GM23248 (cell line): ENCODE measurements at regions not wholly inside any gene's neighbourhood (a gene's known extent, or its start where the extent isn't known, plus 50 kb on each side); places are given as distances from the start of the nearest gene placed in this dataset.

Experiments used
- DNase-seq: peaks from one replicate; pipeline ENCODE4 v3.0.0-alpha.2; 2015
- H2AFZ ChIP-seq: fragments of 200-600 bp; sonication (generic); 2 replicates; pipeline ENCODE4 v1.6.1; 2016; ENCODE audit warnings: antibody characterized with exemption
- H3F3A ChIP-seq: fragments of 200-600 bp; sonication (generic); 2 replicates; pipeline ENCODE4 v1.6.1; 2016; ENCODE audit warnings: mild to moderate bottlenecking, antibody characterized with exemption, mixed run types; ENCODE audit not compliant: insufficient read depth
- H3K27ac ChIP-seq: fragments of 200-600 bp; sonication (generic); 2 replicates; pipeline ENCODE4 v1.5.1; 2016; ENCODE audit warnings: mild to moderate bottlenecking
- H3K27me3 ChIP-seq: fragments of 200-600 bp; sonication (generic); replicated peaks from 2 replicates; pipeline ENCODE4 v1.6.1; 2016; ENCODE audit warnings: mild to moderate bottlenecking; ENCODE audit not compliant: insufficient read depth
- H3K36me3 ChIP-seq: fragments of 200-600 bp; sonication (generic); 2 replicates; pipeline ENCODE4 v1.6.1; 2016; ENCODE audit warnings: low read depth, mild to moderate bottlenecking
- H3K4me1 ChIP-seq: fragments of 200-600 bp; sonication (generic); 2 replicates; pipeline ENCODE4 v1.6.1; 2016; ENCODE audit warnings: mild to moderate bottlenecking; ENCODE audit not compliant: insufficient read depth
- H3K4me2 ChIP-seq: fragments of 200-600 bp; sonication (generic); one replicate; pipeline ENCODE4 v1.6.1; 2016; ENCODE audit warnings: mild to moderate bottlenecking; ENCODE audit not compliant: unreplicated experiment
- H3K4me3 ChIP-seq: fragments of 200-600 bp; sonication (generic); 2 replicates; pipeline ENCODE4 v1.5.1; 2016; ENCODE audit warnings: mild to moderate bottlenecking
- H3K79me2 ChIP-seq: fragments of 200-600 bp; sonication (generic); 2 replicates; pipeline ENCODE4 v1.6.1; 2016; ENCODE audit warnings: mild to moderate bottlenecking; ENCODE audit not compliant: insufficient read depth
- H3K9ac ChIP-seq: fragments of 200-600 bp; sonication (generic); 2 replicates; pipeline ENCODE4 v1.6.1; 2016; ENCODE audit warnings: mild to moderate bottlenecking
- H3K9me2 ChIP-seq: fragments of 200-600 bp; sonication (generic); 2 replicates; pipeline ENCODE4 v1.6.1; 2016; ENCODE audit warnings: mixed run types, mild to moderate bottlenecking, moderate library complexity; ENCODE audit not compliant: insufficient read depth
- H3K9me3 ChIP-seq: fragments of 200-600 bp; sonication (generic); one replicate; pipeline ENCODE4 v1.6.1; 2017; ENCODE audit warnings: low read depth
- H4K20me1 ChIP-seq: fragments of 200-600 bp; sonication (generic); 2 replicates; pipeline ENCODE4 v1.6.0; 2016; ENCODE audit not compliant: insufficient read depth
- EZH2 ChIP-seq: fragments of 200-600 bp; sonication (generic); IDR thresholded peaks from 2 replicates; pipeline ENCODE4 v1.6.1; 2018; ENCODE audit warnings: antibody characterized with exemption, mild to moderate bottlenecking; ENCODE audit not compliant: insufficient read depth, poor library complexity, severe bottlenecking
- EZH2phosphoT487 ChIP-seq: fragments of 200-600 bp; sonication (generic); IDR thresholded peaks from 2 replicates; pipeline ENCODE4 v1.6.1; 2018; ENCODE audit warnings: antibody characterized with exemption, moderate library complexity, mild to moderate bottlenecking, low read depth; ENCODE audit not compliant: insufficient read depth
- WGBS, 2 experiments: methylation state at CpG; one replicate each; pipeline ENCODE4 v1.1.6; 2015 to 2017; ENCODE audit warnings: low lambda C conversion rate in 2 of 2, low coverage in 1 of 2; ENCODE audit errors: missing lambda C conversion rate in 2 of 2; 5-methylcytosine and 5-hydroxymethylcytosine counted together
- in situ Hi-C: fragments of 300-500 bp; cut with MboI; formaldehyde crosslinking; loops from 2 replicates; pipeline ENCODE4 v1.15.0; 2020

DNA sequence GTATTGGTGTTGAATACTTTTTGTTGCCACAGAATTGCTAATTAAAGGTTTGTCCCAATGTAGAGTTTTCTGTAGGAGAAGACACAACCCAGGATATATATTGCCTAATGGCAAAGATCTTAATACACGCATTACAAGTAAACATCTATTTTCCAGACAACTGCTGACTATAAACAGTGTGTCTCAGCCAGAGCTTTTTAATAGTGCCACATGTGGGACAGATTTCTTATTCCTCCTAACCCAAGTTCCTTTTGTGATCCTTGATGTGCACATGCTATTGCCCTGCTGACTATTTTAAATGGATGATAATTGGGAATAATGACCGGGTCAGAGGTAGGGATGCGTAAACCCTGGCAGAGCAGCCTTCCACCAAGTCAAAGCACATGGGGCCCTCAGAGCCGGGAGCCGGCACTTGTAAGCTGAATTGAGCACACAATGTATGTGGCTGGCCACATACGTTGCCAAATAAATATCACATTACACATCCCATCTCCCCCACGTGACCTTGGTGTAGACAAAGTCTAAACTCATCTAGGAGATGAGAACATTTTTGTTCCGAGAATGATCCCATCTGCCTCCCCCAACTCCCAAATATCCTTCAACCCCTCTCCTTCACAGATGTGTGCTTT, 209.8 kb upstream of the NFIA start:
- H3K4me3 ChIP-seq = no peak overlapping the region
- H2AFZ ChIP-seq = no peak overlapping the region
- DNase-seq = no peak
- no peak overlapping the region for H3K27ac ChIP-seq
- no peaks in the 10 kb centered on the region for H3K9me2 ChIP-seq
- H3F3A ChIP-seq = 0 out of 2 replicates have a peak, but pooled peaks cover 9% of the 10 kb centered on the region
- H4K20me1 ChIP-seq = no peaks in the 10 kb centered on the region
- 25 to 36% methylated on average over 8 of the region's 8 CpGs for WGBS, 2 experiments
- H3K4me1 ChIP-seq = peaks cover 12% of the 10 kb centered on the region
- H3K9me3 ChIP-seq = no peaks in the 10 kb centered on the region
- no peaks in the 10 kb centered on the region; the same call in 1 of the 2 replicates for H3K27me3 ChIP-seq
- no peak overlapping the region for H3K4me2 ChIP-seq
- in situ Hi-C loops = no loop called here
- no peak overlapping the region for H3K9ac ChIP-seq
- TF ChIP-seq EZH2phosphoT487 = no peak
- TF ChIP-seq EZH2 = no peak
- H3K36me3 ChIP-seq = no peaks in the 10 kb centered on the region
- H3K79me2 ChIP-seq = no peaks in the 10 kb centered on the region

DNA sequence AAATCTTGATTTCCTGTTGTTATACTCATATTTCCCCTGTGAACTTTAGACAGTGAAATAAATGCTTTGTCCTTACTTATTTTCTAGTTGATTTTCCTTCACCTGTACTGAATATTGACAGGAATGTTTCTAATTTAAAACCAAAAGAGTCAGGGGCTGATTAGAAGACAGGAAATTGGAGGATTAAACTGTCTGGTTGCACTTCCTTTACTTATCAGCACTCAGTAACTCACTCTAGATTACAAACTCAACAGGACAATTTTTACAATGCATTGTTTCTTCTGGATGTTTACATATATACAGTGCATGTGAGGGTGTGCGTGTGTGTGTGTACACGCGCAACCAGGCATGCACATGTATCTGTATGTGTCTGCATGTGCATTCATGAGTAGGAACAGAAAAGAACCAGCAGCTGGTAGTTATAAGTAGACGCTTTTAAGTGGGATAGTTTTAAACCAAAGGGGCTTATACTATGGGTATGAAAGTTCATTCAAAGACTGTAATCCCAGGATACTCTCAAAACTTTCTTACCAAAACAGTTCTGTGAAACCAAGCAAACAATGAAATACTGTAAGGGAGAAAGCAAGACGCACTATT, 212.0 kb upstream of the NFIA start:
- Histone ChIP-seq H4K20me1 (no peaks in the 10 kb centered on the region), H3K4me3 (no peak overlapping the region), H3K27me3 (peaks cover 14% of the 10 kb centered on the region), H3K79me2 (no peaks in the 10 kb centered on the region), H3K9ac (no peak overlapping the region), H3F3A (0 out of 2 replicates have a peak, but pooled peaks cover 11% of the 10 kb centered on the region), H3K9me2 (no peaks in the 10 kb centered on the region), H3K9me3 (no peaks in the 10 kb centered on the region), H2AFZ (no peak overlapping the region), H3K27ac (no peak overlapping the region), H3K36me3 (no peaks in the 10 kb centered on the region), H3K4me2 (no peak overlapping the region), H3K4me1 (peaks cover 10% of the 10 kb centered on the region)
- no peak for DNase-seq
- 64 to 68% methylated on average over 5 of the region's 5 CpGs for WGBS, 2 experiments
- in situ Hi-C loops = no loop called here
- no peak for TF ChIP-seq EZH2

DNA sequence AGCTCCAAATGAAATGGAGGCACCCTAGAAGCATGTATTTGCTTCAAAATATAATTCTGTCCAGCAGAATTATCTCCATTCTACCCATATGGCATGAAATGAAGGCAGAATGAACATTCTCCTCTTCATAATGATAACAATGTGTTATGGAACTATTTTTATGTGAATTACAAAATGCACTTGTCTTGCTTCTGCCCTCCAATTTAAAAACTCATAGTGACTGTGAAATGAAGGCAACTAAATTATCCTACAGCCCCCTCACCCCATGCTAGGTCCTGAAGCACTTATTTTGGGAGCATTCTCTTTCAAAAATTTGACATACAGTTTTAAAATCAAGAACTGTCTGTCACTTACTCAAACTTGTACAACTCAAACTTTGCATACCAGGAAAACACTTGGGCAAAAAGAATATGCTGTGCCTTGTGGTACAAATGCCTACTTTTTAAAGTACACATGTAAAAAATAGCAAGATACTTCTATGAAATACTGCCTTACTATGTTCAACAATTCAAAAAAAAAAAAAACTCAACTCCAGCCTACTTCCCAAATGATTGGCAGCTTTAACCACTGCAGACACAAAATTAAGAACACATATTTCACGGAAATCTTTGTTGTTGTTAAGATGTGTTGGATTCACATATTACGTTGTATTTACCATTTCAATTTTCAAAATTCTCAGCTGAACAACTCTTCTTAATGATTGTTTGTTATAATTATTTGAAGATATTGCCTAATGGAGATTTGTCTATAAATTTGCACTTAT, 213.3 kb upstream of the NFIA start:
- no peak overlapping the region for H3K27ac ChIP-seq
- H3K4me2 ChIP-seq = no peak overlapping the region
- WGBS, 2 experiments = 85 to 91% methylated on average over 2 of the region's 2 CpGs
- no peaks in the 10 kb centered on the region; the same call in 1 of the 2 replicates for H3K4me1 ChIP-seq
- DNase-seq = no peak
- no peaks in the 10 kb centered on the region for H4K20me1 ChIP-seq
- in situ Hi-C loops = no loop called here
- H3K79me2 ChIP-seq = no peaks in the 10 kb centered on the region
- H3K9me3 ChIP-seq = no peaks in the 10 kb centered on the region
- H3K4me3 ChIP-seq = no peak overlapping the region
- TF ChIP-seq EZH2 (no peak), EZH2phosphoT487 (no peak)
- H3K27me3 ChIP-seq = peaks cover 26% of the 10 kb centered on the region
- no peaks in the 10 kb centered on the region for H3K9me2 ChIP-seq
- 0 out of 2 replicates have a peak, but pooled peaks cover 4% of the 10 kb centered on the region for H3F3A ChIP-seq
- H3K36me3 ChIP-seq = no peaks in the 10 kb centered on the region
- H3K9ac ChIP-seq = no peak overlapping the region
- H2AFZ ChIP-seq = no peak overlapping the region

DNA sequence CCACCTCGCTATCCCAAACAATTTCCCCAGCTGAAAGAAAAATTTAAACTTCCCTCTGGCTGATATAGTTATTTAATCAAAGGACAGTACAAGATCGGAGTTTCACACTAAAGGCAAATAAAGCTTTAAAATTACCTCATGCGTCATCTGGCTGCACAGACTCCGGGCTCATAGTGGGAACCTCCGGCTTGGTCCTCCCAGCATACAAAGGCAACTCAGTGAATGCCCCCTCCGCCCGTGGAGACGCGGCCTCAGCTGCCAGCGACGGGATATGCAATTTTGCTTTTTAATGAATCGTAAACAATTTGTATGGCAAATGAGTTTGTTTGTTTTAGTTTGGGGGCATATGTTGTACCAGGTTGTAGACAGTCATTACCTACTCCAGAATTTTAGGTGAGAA, 214.6 kb upstream of the NFIA start:
- Histone ChIP-seq H3K36me3 (no peaks in the 10 kb centered on the region), H3K9me2 (no peaks in the 10 kb centered on the region), H2AFZ (no peak overlapping the region), H3K27me3 (peaks cover 37% of the 10 kb centered on the region), H3K9me3 (no peaks in the 10 kb centered on the region), H3K4me2 (no peak overlapping the region), H3K27ac (no peak overlapping the region), H3F3A (0 out of 2 replicates have a peak, but pooled peaks cover 4% of the 10 kb centered on the region), H3K4me1 (no peaks in the 10 kb centered on the region; the same call in 1 of the 2 replicates), H3K79me2 (no peaks in the 10 kb centered on the region), H4K20me1 (no peaks in the 10 kb centered on the region), H3K9ac (no peak overlapping the region), H3K4me3 (no peak overlapping the region)
- no peak for DNase-seq
- TF ChIP-seq EZH2phosphoT487 = no peak
- TF ChIP-seq EZH2 = no peak
- 96% methylated on average over 12 of the region's 12 CpGs for WGBS, 2 experiments
- in situ Hi-C loops = no loop called here
